Ovary (tissue), 7 donors: ENCODE measurements at regions not wholly inside any gene's neighbourhood (a gene's known extent, or its start where the extent isn't known, plus 50 kb on each side); places are given as distances from the start of the nearest gene placed in this dataset.
"Not testable (repeated sequence)": the region's sequence is repeated elsewhere in the genome, so short reads cannot be mapped to it uniquely, and the experiment has no call there.

ENCODE experiments used
- DNase-seq, 5 donors: peaks; one replicate each; pipeline ENCODE4 v3.0.0-alpha.2; 2019 to 2020
- H3K27ac ChIP-seq, 2 donors: fragments of 200-600 bp; one replicate each; pipeline versions ENCODE4 v1.5.1 to v1.8.0; 2019 to 2022
- H3K27me3 ChIP-seq: fragments of 200-600 bp; one replicate; pipeline ENCODE4 v1.8.0; 2022
- H3K36me3 ChIP-seq: fragments of 200-600 bp; sonication (generic); one replicate; pipeline ENCODE4 v1.5.1; 2019
- H3K4me1 ChIP-seq: one replicate; pipeline ENCODE4 v1.8.1; 2013; ENCODE audit warnings: mild to moderate bottlenecking, moderate library complexity; ENCODE audit not compliant: insufficient read depth
- H3K4me3 ChIP-seq: fragments of 200-600 bp; sonication (generic); one replicate; pipeline ENCODE4 v1.5.1; 2017
- H3K9me3 ChIP-seq, 2 donors: fragments of 200-600 bp in 1 of 2; sonication (generic) in 1 of 2; one replicate each; pipeline versions ENCODE4 v1.5.1 to v1.8.1; 2013 to 2019; ENCODE audit warnings: mild to moderate bottlenecking in 1 of 2, moderate library complexity in 1 of 2
- WGBS, 3 donors: extraction: QIAGEN DNeasy Blood & Tissue Kit in 1 of 3; methylation state at CpG; one replicate each; pipeline versions ENCODE4 v1.1.5 to v1.1.7; 2013 to 2017; 5-methylcytosine and 5-hydroxymethylcytosine counted together
- intact Hi-C, 4 donors: fragments of 100-400 bp; cut with DNase I; formaldehyde crosslinking; loops; one replicate each; pipeline versions ENCODE4 v1.11.0 to v1.15.1; 2022 to 2023
- donor health status: DM: no; HTN: no; CAD: no; lungs with moderate emphysema.
- donor health status: DM: no; HTN: no; CAD: no.
- donor health status: Bipolar disorder and iron deficiency.
- donor health status: DM: no; HTN: no; CAD: no.
- donor health status: DM: yes; HTN: yes; CAD: no.

DNA sequence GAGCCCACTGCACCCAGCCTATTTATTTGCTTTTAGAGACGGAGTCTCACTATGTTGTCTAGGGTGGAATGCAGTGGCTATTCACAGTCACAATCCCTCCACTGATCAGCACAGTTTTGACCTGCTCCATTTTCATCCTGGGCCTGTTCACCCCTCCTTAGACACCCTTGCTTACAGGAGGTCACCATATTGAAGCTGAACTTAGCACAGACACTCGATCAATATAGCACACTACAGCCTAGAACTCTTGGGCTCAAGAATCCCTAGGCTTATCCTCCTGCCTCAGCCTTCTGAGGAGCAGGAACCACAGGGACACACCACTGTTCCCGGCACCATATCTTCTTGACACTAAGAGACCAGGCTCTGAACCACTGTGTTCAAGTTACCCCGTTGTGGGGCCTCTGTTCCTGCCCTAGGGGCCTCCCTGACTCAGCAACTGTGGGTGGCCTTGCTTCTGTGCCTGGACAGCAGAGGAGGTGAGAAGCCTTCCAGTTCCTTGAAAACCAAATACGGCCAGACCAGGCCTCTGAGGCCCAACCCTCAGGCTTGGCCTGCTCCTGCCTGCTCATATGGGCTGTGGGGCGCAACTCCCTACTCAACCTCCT is 445.8 kb downstream of the GOLGA6L6 start:
- H3K4me3 ChIP-seq, DNase-seq, H3K9me3 ChIP-seq, intact Hi-C loops, H3K36me3 ChIP-seq, H3K4me1 ChIP-seq, H3K27me3 ChIP-seq, H3K27ac ChIP-seq: not testable (repeated sequence)
- WGBS, 3 donors = 63 to 69% (median 66%) methylated on average over 1 to 4 of the region's 6 CpGs

DNA sequence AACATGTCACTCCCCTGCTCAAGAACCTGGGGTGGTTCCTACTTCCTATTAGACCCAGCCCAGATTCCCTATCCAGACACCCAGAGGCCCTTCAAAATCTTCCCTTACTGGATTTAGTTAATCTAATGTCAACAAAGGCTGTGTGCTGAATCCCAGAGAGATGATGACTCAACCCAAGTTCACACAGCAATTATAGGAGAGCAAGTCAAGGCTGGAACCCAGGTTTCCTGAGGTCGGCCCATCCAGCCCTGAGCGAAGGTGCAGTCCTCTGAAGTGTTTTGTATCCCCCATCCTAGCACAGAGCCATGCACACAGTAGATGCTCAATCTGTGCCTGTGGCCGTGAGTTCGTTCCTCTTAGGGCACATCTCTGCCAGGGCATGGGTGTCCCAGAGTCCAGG is 452.1 kb downstream of the GOLGA6L6 start:
- H3K27ac ChIP-seq, intact Hi-C loops, H3K9me3 ChIP-seq, H3K27me3 ChIP-seq, H3K4me1 ChIP-seq, H3K4me3 ChIP-seq, H3K36me3 ChIP-seq, DNase-seq: not testable (repeated sequence)
- WGBS, 3 donors = 70% methylated on average over 2 of the region's 4 CpGs; no CpG with 5 or more reads in 1 of the 3 donors

DNA sequence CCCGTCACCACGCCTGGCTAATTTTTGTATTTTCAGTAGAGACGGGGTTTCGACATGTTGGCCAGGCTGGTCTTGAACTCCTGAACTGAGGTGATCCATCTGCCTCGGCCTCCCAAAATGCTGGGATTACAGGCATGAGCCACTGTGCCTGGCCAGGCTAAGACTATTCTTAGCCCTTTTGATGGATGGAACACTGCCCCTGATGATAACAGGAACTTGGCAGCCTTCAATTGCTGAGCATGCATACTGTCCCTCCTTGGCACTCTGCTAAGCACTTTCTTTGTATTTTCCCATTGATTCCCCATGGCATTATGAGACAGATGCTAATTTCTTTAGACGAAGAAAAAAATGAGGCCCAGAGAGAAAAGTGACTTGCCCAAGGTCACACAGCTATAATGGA is 457.6 kb downstream of the GOLGA6L6 start:
- H3K27ac ChIP-seq, H3K36me3 ChIP-seq, H3K27me3 ChIP-seq, DNase-seq, intact Hi-C loops, H3K4me3 ChIP-seq, H3K4me1 ChIP-seq, H3K9me3 ChIP-seq: not testable (repeated sequence)
- WGBS, 3 donors = no CpG with 5 or more reads among the region's 6 CpGs

DNA sequence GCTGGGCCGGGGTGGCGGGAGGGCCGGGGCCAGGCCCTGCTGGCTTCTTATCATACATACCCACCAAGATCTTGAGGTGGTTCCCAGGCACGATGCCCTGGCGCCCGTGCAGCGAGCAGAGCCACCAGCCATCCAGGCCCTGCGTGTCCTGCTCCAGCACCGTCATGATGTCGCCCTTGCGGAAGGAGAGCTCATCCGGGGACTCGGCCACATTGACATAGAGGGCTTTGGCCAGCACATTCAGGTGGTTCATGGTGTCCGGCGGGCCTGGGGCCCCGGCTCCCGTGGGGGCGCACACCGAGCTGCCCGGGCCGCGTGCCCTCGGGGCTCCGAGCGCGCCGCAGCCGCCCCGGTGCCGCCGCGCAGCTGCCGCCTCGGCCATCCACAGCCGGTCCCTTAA is 467.5 kb downstream of the GOLGA6L6 start:
- H3K36me3 ChIP-seq, intact Hi-C loops, H3K4me1 ChIP-seq, H3K4me3 ChIP-seq, H3K27me3 ChIP-seq, H3K27ac ChIP-seq, H3K9me3 ChIP-seq: not testable (repeated sequence)
- WGBS, 3 donors = 89 to 95% methylated on average over 23 to 26 of the region's 35 CpGs; no CpG with 5 or more reads in 1 of the 3 donors
- DNase-seq = peak in 1 of 5 donors; percentile 3

DNA sequence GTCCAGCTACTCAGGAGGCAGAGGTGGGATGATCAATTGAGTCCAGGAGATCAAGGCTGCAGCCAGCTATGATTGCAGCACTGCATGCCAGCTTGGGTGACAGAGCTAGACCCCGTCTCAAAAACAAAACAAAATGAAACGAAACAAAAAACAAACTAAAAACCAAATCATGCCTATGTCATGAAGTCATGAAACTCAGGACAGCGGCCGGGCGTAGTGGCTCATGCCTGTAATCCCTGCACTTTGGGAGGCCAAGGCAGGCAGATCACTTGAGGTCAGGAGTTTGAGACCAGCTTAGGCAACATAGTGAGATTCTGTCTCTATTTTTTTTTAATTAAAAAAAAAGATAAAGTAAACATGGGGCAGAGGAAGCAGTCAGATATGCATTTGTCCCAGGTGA is 472.6 kb downstream of the GOLGA6L6 start:
- H3K9me3 ChIP-seq, H3K36me3 ChIP-seq: not testable (repeated sequence)
- WGBS, 3 donors = 69 to 78% (median 71%) methylated on average over 4 to 5 of the region's 5 CpGs

DNA sequence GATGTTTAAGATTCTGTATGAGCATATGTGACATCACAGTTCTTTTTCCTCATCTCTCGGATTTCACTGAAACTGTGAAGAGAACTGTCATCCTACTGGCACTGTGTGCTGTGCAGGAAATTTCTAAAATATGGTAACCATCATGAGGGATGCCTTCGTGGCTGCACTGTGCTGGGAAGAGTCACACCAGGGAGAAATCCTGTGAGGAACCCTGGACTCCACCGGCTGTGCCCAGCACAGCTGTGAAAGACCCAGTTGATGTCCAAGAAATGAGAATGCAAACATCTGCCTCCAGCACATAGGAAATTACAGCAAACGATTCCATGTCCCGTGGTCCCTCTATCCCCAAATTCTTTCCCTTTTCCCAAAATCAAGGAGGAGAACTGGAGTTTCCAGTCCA is 475.4 kb downstream of the GOLGA6L6 start:
- DNase-seq, H3K4me3 ChIP-seq, H3K9me3 ChIP-seq, H3K36me3 ChIP-seq, H3K27me3 ChIP-seq, H3K4me1 ChIP-seq, intact Hi-C loops, H3K27ac ChIP-seq: not testable (repeated sequence)
- WGBS, 3 donors = 38 to 42% (median 40%) methylated on average over 2 of the region's 5 CpGs

More for the DNA sequence above, 472.6 kb downstream of the GOLGA6L6 start:
- H3K4me3 ChIP-seq, DNase-seq, H3K4me1 ChIP-seq, H3K27me3 ChIP-seq, intact Hi-C loops, H3K27ac ChIP-seq: not testable (repeated sequence)

DNA sequence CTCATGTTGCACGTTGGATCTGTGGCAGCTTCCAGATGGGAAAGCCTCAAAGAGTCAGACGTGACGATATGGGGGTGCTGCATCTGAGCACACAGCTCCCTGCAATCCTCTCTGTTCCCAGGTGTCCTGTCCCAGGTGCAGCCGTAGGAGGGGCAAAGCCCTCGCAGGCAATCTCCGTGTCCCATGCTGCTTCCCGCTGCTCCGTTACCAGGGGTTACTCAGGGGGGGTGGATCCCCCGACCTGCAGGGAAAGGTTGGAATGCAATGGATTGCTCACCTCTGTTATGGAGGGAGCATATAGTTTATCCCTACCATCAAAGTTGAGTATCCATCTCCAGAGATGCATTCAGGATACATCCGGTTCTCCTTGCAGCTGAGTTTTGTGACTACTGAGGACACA is 476.1 kb downstream of the GOLGA6L6 start:
- 76 to 82% (median 77%) methylated on average over 6 to 7 of the region's 10 CpGs for WGBS, 3 donors
- H3K9me3 ChIP-seq = not testable (repeated sequence)

DNA sequence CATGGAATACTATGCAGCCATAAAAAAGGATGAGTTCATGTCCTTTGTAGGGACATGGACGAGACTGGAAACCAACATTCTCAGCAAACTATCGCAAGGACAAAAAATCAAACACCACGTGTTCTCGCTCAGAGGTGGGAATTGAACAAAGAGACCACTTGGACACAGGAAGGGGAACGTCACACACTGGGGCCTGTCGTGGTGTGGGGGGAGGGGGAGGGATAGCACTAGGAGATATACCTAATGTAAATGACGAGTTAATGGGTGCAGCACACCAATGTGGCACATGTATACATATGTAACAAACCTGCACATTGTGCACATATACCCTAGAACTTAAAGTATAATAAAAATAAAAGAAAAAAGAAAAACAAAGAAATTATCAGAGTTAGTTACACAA is 478.4 kb downstream of the GOLGA6L6 start:
- 62 to 65% (median 63%) methylated on average over 7 of the region's 7 CpGs for WGBS, 3 donors
- H3K27me3 ChIP-seq, H3K4me1 ChIP-seq, H3K9me3 ChIP-seq, intact Hi-C loops, DNase-seq, H3K4me3 ChIP-seq, H3K27ac ChIP-seq, H3K36me3 ChIP-seq: not testable (repeated sequence)

More for the DNA sequence above, 476.1 kb downstream of the GOLGA6L6 start:
- H3K4me1 ChIP-seq, H3K36me3 ChIP-seq, H3K4me3 ChIP-seq, H3K27ac ChIP-seq, intact Hi-C loops, H3K27me3 ChIP-seq: not testable (repeated sequence)
- peak in 1 of 5 donors; percentile 5 for DNase-seq

DNA sequence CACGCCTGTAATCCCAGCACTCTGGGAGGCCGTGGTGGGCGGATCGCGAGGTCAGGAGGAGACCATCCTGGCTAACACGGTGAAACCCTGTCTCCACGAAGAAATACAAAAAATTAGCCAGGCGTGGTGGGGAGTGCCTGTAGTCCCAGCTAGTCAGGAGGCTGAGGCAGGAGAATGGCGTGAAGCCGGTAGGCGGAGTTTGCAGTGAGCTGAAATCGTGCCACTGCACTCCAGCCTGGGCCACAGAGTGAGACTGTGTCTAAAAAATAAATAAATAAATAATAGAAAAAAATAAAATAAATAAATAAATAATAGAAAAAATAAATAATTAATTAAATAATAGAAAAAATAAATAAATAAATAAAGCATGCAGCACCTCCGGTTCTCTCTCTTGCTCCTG is 480.8 kb downstream of the GOLGA6L6 start:
- H3K4me1 ChIP-seq, H3K4me3 ChIP-seq, intact Hi-C loops, H3K27me3 ChIP-seq, DNase-seq, H3K36me3 ChIP-seq, H3K9me3 ChIP-seq, H3K27ac ChIP-seq: not testable (repeated sequence)
- WGBS, 3 donors = 81 to 90% (median 86%) methylated on average over 6 to 12 of the region's 13 CpGs

DNA sequence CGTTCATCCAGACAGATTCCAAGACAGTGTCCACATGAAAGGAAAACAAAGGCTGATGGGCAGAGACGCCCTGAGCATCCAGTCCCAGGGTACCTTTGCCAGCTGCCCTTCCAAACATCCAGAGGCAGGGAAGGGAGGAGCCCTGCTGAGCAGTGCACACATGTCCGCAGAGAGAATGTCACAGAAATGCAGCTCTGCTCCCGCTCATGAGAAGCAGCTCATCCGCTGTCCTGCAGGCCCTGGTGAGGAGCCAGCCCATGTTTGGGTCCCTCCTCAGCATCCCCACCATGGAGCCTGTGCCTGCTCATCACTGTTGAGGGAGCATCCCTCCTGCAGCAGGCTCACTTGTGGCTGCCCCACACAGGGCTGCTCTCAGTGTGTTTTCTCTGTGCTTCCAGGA is 484.7 kb downstream of the GOLGA6L6 start:
- H3K4me3 ChIP-seq, H3K27ac ChIP-seq, H3K36me3 ChIP-seq, DNase-seq, intact Hi-C loops, H3K9me3 ChIP-seq, H3K4me1 ChIP-seq, H3K27me3 ChIP-seq: not testable (repeated sequence)
- WGBS, 3 donors = 63 to 71% (median 66%) methylated on average over 5 of the region's 5 CpGs

DNA sequence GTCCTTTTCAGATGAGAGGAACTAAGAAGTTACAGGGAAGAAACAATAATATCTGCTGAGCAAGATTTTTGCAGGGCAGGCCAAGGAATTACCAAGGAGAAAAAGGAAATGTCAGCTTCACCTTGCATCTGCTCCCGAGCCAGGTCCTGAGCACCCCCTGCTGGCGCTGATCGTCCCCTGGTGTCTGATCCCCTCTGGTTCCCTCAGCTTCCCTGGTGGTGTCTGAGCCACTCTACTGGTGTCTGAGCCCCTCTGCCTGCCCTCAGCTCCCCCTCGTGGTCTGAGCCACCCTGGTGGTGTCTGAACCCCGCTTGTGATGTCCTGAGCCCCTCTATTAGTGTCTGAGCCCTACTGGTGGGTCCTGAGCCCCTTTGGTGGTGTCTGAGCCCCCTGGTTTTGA is 485.7 kb downstream of the GOLGA6L6 start:
- H3K36me3 ChIP-seq, intact Hi-C loops, H3K4me3 ChIP-seq, H3K9me3 ChIP-seq, H3K27me3 ChIP-seq, H3K27ac ChIP-seq, H3K4me1 ChIP-seq, DNase-seq: not testable (repeated sequence)
- 40 to 56% (median 46%) methylated on average over 5 of the region's 5 CpGs for WGBS, 3 donors

DNA sequence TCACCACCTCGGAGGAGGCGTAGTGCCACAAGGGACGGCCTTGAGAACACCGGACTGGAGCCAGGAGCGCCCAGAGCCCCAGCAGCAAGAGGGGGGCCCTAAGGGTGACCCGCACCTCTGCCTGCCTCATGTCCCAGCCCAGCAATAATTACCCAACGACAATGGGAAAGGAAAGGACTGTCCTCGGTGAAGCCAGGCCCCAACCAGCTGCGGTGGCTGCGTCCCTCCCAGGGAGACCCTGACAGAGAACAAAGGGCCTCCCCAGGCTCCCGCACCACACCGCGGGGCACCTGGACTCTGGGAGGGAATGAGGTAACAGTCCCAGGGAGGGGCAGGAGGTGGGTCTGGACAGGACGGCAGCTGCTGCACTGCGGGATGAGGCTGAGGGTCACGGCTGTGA is 493.4 kb downstream of the GOLGA6L6 start:
- H3K4me1 ChIP-seq, H3K36me3 ChIP-seq, H3K27me3 ChIP-seq, H3K4me3 ChIP-seq, intact Hi-C loops, H3K27ac ChIP-seq, H3K9me3 ChIP-seq, DNase-seq: not testable (repeated sequence)
- WGBS, 3 donors = 85 to 86% (median 85%) methylated on average over 11 to 14 of the region's 16 CpGs

DNA sequence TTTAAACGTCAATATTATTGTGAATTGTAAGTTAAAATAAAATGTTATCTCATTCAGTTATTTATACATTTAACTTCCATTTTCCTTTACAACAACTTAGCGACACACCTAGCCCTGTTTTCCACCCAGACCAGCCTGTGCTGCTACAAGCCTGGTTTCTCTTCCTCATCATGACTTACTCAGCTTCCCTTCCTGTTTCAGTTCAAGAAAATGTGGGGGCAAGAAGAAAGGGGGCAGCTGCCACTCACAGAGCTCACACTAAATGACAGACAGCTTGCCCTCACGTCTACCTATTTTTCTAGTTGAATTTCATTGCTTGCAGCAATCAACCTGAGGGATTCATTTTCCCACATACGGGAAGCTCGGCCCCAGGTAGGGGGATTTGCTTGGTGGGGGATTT is 496.4 kb downstream of the GOLGA6L6 start:
- no CpG with 5 or more reads among the region's 5 CpGs for WGBS, 3 donors
- intact Hi-C loops, H3K27me3 ChIP-seq, DNase-seq, H3K4me3 ChIP-seq, H3K9me3 ChIP-seq, H3K4me1 ChIP-seq, H3K36me3 ChIP-seq, H3K27ac ChIP-seq: not testable (repeated sequence)
